ENCODE measurements at regions not wholly inside any gene's neighbourhood (a gene's known extent, or its start where the extent isn't known, plus 50 kb on each side); places are given as distances from the start of the nearest gene placed in this dataset.

- no peak for TF ChIP-seq CTCF (conservative IDR thresholded peaks at IDR 0.05; ENCODE audit: control insufficient read depth, insufficient read depth, low read depth, low read length)
- DNase-seq (ENCODE audit: low read depth) = no peak
- H3K4me3 ChIP-seq (ENCODE audit: control insufficient read depth, low read depth, low read length) = no peak overlapping the region
Measured at GRCh38 chr3:5545719-5546118, 358.2 kb downstream of the EDEM1 start.

- no peak for DNase-seq (ENCODE audit: low read depth)
- TF ChIP-seq CTCF (conservative IDR thresholded peaks at IDR 0.05; ENCODE audit: control insufficient read depth, insufficient read depth, low read depth, low read length) = no peak
- H3K4me3 ChIP-seq (ENCODE audit: control insufficient read depth, low read depth, low read length) = no peak overlapping the region
Measured at GRCh38 chr3:5553203-5553602, 365.7 kb downstream of the EDEM1 start.

- DNase-seq (ENCODE audit: low read depth) = no peak
- TF ChIP-seq CTCF (conservative IDR thresholded peaks at IDR 0.05; ENCODE audit: control insufficient read depth, insufficient read depth, low read depth, low read length) = no peak
- no peak overlapping the region for H3K4me3 ChIP-seq (ENCODE audit: control insufficient read depth, low read depth, low read length)
Measured at GRCh38 chr3:5554245-5554747, 366.8 kb downstream of the EDEM1 start.

GRCh38 chr3:5560199-5560598 is 372.7 kb downstream of the EDEM1 start:
- DNase-seq (ENCODE audit: low read depth) = no peak
- TF ChIP-seq CTCF (conservative IDR thresholded peaks at IDR 0.05; ENCODE audit: control insufficient read depth, insufficient read depth, low read depth, low read length) = no peak
- H3K4me3 ChIP-seq (ENCODE audit: control insufficient read depth, low read depth, low read length) = no peak overlapping the region

GRCh38 chr3:5563537-5564277 is 376.2 kb downstream of the EDEM1 start:
- no peak for TF ChIP-seq CTCF (conservative IDR thresholded peaks at IDR 0.05; ENCODE audit: control insufficient read depth, insufficient read depth, low read depth, low read length)
- H3K4me3 ChIP-seq (ENCODE audit: control insufficient read depth, low read depth, low read length) = no peak overlapping the region
- no peak for DNase-seq (ENCODE audit: low read depth)

GRCh38 chr3:5564278-5564666 is 376.8 kb downstream of the EDEM1 start:
- TF ChIP-seq CTCF (conservative IDR thresholded peaks at IDR 0.05; ENCODE audit: control insufficient read depth, insufficient read depth, low read depth, low read length) = no peak
- no peak overlapping the region for H3K4me3 ChIP-seq (ENCODE audit: control insufficient read depth, low read depth, low read length)
- no peak for DNase-seq (ENCODE audit: low read depth)
